NT2/D1 (cell line): ENCODE measurements at regions not wholly inside any gene's neighbourhood (a gene's known extent, or its start where the extent isn't known, plus 50 kb on each side); places are given as distances from the start of the nearest gene placed in this dataset.

Experiments
- DNase-seq: peaks from one replicate; pipeline ENCODE4 v3.0.0-alpha.2; 2011; ENCODE audit warnings: low read depth, low spot score
- H3K27me3 ChIP-seq: 2 replicates; pipeline ENCODE4 v1.6.0; 2011; ENCODE audit warnings: mild to moderate bottlenecking; ENCODE audit not compliant: insufficient read length, insufficient read depth
- H3K36me3 ChIP-seq: 2 replicates; pipeline ENCODE4 v1.6.1; 2011; ENCODE audit warnings: mild to moderate bottlenecking, low read length, mixed read lengths; ENCODE audit not compliant: insufficient read depth, insufficient read length
- H3K4me1 ChIP-seq: 2 replicates; pipeline ENCODE4 v1.5.1; 2011; ENCODE audit not compliant: insufficient read depth, insufficient read length
- H3K4me3 ChIP-seq: 2 replicates; pipeline ENCODE4 v1.5.1; 2011; ENCODE audit warnings: low read depth; ENCODE audit not compliant: insufficient read length
- H3K9ac ChIP-seq: 2 replicates; pipeline ENCODE4 v1.6.0; 2011; ENCODE audit warnings: low read depth; ENCODE audit not compliant: insufficient read length
- H3K9me3 ChIP-seq: 2 replicates; pipeline ENCODE4 v1.5.1; 2011; ENCODE audit warnings: mild to moderate bottlenecking, low read length; ENCODE audit not compliant: insufficient read depth
- SUZ12 ChIP-seq: IDR thresholded peaks from 2 replicates; pipeline ENCODE4 v1.6.1; 2011; ENCODE audit not compliant: insufficient read length, insufficient read depth; ENCODE audit errors: extremely low read depth
- YY1 ChIP-seq: IDR thresholded peaks from 2 replicates; pipeline ENCODE4 v1.6.1; 2011; ENCODE audit not compliant: insufficient read length, insufficient read depth
- ZNF274 ChIP-seq: IDR thresholded peaks from 2 replicates; pipeline ENCODE4 v1.6.1; 2011; ENCODE audit warnings: mild to moderate bottlenecking, low read depth, low read length

DNA sequence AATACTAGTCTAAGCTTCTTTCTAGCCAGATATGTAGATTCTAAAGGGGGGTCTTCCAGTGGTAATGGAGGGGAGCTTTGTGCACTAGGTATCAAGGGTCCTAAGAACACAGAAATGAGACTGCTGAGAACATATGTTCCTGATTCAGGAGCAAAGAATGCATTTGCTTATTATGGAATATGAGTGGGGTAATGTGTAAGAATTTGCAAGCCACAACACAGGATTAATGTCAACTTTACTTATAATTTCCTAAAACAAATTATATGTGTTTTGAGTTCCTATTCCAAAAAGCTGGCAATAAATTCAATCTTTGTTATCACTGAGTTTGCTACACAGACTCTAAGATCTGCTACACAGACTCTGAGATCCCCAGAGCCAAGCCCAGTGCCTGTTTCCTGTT, 357.0 kb upstream of the PTBP2 start:
- H3K9me3 ChIP-seq: no peaks in the 10 kb centered on the region
- no peaks in the 10 kb centered on the region for H3K27me3 ChIP-seq
- TF ChIP-seq SUZ12 (no peak), ZNF274 (no peak), YY1 (no peak)
- H3K36me3 ChIP-seq: no peaks in the 10 kb centered on the region
- H3K4me3 ChIP-seq: no peak overlapping the region
- H3K4me1 ChIP-seq: no peaks in the 10 kb centered on the region
- no peak for DNase-seq
- H3K9ac ChIP-seq: no peak overlapping the region

DNA sequence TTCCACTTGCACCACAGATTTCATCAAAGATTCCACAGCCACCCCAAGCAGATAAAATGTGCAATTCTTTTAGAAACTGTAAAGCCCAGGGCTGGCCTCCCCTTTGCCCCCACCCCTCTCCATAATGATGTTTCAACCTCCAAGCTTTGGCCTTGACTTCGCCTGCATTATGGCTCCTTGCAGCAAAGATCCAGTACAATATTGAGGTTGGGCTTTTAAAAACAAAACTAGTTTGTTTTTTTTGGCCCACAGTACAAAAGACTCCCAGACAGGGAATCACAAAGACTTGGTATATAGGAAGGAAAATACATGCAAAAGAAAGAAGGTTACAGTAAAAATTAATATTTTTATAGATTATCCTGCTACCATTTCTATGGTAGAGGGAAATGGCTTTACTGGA, 356.5 kb upstream of the PTBP2 start:
- no peak overlapping the region for H3K9ac ChIP-seq
- TF ChIP-seq YY1 (no peak), ZNF274 (no peak), SUZ12 (no peak)
- no peak overlapping the region for H3K4me3 ChIP-seq
- no peaks in the 10 kb centered on the region for H3K9me3 ChIP-seq
- no peaks in the 10 kb centered on the region for H3K27me3 ChIP-seq
- no peaks in the 10 kb centered on the region for H3K4me1 ChIP-seq
- no peak for DNase-seq
- H3K36me3 ChIP-seq: no peaks in the 10 kb centered on the region

DNA sequence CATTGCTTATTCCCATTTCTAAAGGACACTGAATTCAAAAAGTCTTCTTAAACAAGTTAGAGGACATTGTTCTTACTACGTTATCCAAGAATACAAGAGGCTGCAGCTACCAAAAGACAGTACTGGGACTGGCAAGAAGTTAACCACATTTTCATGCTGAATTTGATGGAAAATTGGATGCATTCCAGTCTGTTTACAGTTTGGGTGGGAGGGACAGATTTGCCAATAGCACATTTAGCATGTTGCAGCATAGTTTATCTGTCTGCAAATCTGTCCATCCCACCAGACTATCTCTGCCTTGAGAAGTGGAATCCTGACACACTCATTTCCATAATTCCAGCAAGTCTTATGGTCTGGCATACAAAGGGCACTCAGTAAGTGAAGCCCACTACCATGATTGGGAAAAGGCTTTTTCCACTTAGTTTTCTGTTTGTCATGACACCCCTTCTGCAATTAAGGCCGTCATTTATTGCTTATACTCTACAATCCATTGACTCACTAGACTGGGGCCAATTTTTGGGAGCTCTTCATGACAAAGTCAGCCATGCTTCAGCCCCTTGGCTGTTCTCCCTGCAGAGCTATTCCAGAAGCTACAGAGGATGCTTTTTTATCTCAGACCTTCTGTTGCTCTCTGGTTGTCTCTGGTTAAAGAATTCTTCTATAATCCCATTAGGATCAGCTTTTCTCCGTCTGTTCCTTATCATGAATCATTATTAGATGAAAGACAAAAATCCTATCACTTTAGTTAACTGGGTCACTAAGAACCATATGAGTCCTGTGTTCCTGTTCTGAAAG, 355.8 kb upstream of the PTBP2 start:
- Histone ChIP-seq H3K4me1 (no peaks in the 10 kb centered on the region), H3K27me3 (no peaks in the 10 kb centered on the region), H3K4me3 (no peak overlapping the region), H3K9ac (no peak overlapping the region), H3K36me3 (no peaks in the 10 kb centered on the region), H3K9me3 (no peaks in the 10 kb centered on the region)
- DNase-seq: no peak
- no peak for TF ChIP-seq YY1
- no peak for TF ChIP-seq SUZ12
- no peak for TF ChIP-seq ZNF274

DNA sequence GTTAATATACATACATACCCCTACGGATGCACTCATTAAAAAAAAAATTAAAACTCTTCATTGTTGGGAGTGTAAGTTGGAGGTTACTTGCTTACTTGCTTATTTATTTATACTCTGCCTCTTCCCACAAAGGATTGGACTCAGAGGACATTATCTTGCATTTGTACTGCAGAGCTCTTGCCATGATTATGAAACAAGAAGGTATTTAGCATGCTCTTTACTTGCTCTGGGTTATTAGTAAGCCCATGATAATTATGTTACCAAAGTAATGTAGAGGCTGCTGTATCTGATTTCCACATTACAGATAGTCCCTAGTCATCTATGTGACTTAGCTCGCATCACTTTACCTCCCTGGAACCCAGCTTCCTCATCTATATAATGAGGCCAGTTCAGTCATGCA, 355.1 kb upstream of the PTBP2 start:
- no peak for DNase-seq
- Histone ChIP-seq H3K4me3 (no peak overlapping the region), H3K9me3 (no peaks in the 10 kb centered on the region), H3K9ac (no peak overlapping the region), H3K27me3 (no peaks in the 10 kb centered on the region), H3K4me1 (no peaks in the 10 kb centered on the region), H3K36me3 (no peaks in the 10 kb centered on the region)
- no peak for TF ChIP-seq YY1

DNA sequence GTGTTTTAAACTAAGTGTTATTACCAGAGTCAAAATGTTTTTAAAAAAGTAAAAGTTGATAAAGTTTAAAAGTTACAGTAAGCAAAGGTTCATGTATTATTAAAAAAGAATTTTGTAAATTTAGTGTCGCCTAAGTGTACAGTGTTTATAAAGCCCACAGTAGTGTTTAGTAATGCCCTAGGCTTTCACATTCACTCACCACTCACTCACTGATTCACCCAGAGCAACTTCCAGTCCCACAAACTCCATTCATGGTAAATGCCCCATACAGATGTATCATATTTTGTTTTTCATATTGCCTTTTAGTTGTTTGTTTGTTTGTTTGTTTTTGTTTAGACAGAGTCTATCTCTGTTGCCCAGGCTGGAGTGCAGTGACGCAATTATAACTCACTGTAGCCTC, 353.8 kb upstream of the PTBP2 start:
- no peak for TF ChIP-seq YY1
- no peak for TF ChIP-seq ZNF274
- no peak for TF ChIP-seq SUZ12
- Histone ChIP-seq H3K4me3 (no peak overlapping the region), H3K4me1 (no peaks in the 10 kb centered on the region), H3K27me3 (no peaks in the 10 kb centered on the region), H3K9ac (no peak overlapping the region), H3K36me3 (no peaks in the 10 kb centered on the region), H3K9me3 (no peaks in the 10 kb centered on the region)
- no peak for DNase-seq

DNA sequence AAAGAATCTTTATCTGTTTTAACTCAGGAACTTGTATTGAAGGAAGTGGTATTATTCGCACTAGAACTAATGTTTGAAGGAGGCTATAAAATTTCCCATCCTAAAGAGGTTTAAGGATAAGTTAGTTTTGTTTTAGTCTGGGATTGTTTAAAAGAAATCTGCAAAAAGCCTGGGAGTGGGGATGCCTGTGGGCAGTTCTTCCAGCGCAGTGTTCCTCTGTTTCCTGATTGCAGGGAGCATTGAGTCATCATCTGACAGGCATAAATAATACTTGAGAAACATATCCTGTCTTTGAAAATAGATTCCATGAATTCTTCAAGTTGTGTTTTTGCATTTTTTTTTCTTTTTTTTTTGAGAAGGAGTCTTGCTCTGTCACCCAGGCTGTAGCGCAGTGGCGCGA, 350.8 kb upstream of the PTBP2 start:
- Histone ChIP-seq H3K9ac (no peak overlapping the region), H3K27me3 (no peaks in the 10 kb centered on the region), H3K4me1 (no peaks in the 10 kb centered on the region), H3K36me3 (no peaks in the 10 kb centered on the region), H3K9me3 (no peaks in the 10 kb centered on the region; the same call in 1 of the 2 replicates), H3K4me3 (no peak overlapping the region)
- DNase-seq: no peak
- TF ChIP-seq SUZ12 (no peak), YY1 (no peak), ZNF274 (no peak)

DNA sequence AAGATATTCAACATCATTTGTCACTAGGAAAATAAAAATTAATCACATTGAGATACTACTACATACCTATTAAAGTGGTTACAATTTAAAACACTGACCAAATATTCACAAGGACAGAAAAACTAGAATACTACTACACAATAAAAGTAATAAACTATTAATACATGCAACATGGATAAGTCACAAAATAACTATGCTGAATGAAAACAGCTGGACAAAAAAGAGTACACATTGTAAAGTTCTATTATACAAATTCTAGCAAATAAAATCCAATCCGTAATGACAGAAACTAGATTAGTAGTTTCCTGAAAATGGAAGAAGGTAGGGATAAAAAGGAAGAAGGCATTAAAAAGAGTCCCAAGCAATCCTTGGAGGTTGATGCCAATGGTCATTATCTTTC, 348.7 kb upstream of the PTBP2 start:
- no peak for DNase-seq
- TF ChIP-seq SUZ12 (no peak), YY1 (no peak), ZNF274 (no peak)
- Histone ChIP-seq H3K9me3 (no peaks in the 10 kb centered on the region; the same call in 1 of the 2 replicates), H3K9ac (no peak overlapping the region), H3K4me3 (no peak overlapping the region), H3K4me1 (peaks cover 3% of the 10 kb centered on the region), H3K27me3 (no peaks in the 10 kb centered on the region), H3K36me3 (no peaks in the 10 kb centered on the region)
